ENCODE measurements at regions not wholly inside any gene's neighbourhood (a gene's known extent, or its start where the extent isn't known, plus 50 kb on each side); places are given as distances from the start of the nearest gene placed in this dataset.
A peak's percentile ranks its signal among the peaks of the same experiment; 100 is the strongest.
"Not testable (repeated sequence)": the region's sequence is repeated elsewhere in the genome, so short reads cannot be mapped to it uniquely, and the experiment has no call there.

DNA sequence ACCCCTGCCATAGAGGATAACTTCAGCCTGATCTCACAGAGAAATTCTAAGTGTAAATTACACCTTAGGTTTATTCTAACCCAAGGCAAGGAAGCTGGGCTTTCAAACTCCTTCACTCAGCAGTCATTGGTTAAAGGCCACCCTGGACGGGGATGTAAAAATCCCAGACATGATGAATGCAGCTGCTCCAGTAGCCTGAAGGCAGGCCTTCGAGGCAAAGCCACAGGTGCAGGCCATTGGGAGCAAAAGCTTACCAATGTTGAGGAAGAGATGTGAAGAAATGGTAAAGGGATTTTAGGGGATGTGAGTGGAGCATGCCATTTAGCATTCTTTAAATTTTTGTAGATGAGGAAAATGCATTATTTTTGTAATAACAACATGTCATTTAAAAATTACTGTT is 514.4 kb downstream of the XYLT1 start:
- no peak for DNase-seq

DNA sequence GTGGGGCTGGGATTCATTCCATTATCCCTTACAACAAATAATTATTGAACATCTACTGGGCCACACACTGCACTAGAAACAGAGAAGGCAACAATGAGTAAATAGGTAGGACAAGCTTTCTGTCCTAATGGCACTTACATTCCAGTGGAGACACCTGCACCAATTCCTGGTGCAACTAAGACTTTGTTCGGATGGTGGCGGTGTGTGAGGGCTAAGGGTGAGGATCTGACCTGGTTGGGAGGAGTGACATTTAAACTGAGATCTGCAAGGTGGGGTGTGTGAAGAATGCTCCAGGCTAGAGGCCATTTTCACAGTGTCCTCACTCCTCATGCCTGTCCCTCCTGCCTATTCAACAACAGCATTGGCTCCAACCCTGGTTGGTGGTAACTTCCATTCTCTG is 510.0 kb downstream of the XYLT1 start:
- DNase-seq, result no peak

DNA sequence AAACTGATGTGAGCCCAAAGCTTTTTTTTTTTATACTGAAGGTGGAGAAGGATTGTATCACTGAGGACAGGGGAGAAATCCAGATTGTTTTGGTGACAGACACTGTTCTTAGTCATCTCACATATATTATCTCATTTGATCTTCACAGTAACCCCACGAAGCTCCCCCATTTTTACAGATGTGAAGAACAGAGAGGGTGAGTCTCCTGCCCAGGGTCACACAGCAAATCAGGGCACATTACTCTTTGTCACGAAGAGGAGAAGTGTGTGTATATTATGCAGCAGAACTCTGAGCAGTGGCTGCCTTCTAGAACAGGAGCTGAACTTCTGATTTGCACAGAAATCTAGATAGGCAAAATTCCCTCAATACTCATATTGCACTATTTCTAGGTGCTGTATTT is 504.3 kb downstream of the XYLT1 start:
- DNase-seq, result no peak

DNA sequence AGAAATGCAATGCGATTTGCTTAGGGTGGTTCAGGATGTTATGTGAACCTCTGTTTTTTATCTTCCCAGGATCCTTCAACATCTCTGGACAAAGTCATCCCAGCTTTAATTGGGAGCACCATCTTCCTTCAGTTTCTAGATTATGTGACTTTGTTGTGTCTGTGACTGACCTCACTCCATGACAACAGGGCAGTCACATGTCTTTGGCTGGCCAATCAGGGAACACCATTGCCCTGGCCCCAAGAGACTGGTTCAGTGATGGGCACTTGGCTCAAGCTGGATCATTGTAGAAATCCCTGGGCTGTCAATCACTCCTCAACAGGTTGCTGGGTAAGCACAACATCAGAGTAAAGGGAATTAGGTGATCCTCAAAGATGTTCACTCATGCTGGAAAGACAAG is 499.7 kb downstream of the XYLT1 start:
- DNase-seq, result no peak

DNA sequence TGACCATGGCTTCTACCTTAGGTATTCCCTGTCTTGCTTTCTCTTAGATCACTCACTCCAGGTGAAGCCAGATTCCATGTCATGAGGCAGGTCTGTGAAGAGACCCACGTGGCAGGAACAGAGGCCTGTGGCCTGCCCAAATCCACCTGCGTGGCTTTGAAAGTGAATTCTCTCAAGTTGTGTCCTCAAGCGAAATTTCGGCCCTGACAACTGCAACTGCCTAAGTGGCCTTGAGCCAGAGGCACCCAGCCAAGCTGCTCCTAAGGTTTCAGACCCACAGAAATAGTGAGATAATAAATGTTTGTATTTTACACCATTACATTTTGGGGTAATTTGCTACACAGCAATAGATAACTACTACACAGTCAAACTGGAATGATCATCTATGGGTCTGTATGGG is 497.9 kb downstream of the XYLT1 start:
- no peak for DNase-seq

DNA sequence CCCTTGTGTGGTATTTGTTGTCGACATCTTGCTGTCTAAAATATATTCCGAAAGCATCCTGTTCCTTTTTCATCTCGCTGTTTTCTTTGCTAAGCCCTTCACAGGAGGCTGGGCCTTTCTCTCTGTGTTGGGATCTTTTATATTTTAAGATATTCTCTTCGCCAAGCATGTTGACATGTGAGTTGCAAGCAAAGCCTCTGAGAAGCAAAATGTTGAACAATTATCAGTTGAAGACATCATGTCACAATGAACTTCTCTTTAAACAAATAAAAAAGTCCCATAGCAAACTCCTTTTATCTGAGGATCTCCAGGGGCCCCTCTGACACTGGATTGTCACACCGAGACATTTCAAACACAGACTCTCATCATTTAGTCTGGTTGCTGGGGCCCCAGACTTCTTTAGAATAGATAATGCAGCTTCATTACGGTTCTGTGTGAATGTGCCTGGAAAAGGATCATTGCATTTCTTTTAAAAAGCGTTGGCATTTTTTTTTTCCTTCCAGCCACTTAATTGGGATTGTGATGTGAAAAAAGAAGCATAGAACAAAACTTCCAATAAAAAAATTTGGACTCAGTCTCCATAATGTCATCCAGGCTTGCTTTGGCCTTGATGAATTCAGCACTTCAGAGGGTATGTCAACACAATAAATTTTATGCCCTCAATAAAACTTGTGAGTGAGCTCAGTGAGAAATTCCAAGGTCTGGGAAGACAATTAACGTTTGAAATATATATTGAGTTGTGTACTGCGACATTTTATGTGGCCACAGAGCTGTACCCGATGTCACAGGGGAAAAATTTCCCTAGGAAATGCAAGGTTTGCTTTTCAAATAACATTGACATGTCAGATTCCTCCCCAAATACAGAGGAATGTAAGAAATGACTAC is 496.8 kb downstream of the XYLT1 start:
- DNase-seq, result no peak

DNA sequence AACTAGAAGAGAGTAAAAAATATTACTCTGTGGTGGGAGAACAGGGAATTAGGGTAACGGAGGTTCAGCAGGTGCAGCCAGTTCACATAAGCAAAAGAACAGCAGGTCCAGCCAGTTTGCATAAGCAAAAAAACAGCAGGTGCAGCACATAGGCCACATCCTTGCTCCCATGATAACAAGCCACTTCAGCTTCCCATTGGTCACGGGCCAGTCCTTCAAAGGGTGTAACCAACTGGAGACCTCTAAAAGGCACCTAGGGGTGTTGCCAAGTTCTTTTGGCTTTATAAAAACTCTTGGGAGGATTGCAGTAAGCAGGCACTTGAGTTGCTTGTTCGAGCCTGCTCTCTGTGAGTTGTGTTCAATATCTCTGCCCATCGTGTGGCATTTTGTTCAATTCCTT is 488.1 kb downstream of the XYLT1 start:
- DNase-seq, result no peak

DNA sequence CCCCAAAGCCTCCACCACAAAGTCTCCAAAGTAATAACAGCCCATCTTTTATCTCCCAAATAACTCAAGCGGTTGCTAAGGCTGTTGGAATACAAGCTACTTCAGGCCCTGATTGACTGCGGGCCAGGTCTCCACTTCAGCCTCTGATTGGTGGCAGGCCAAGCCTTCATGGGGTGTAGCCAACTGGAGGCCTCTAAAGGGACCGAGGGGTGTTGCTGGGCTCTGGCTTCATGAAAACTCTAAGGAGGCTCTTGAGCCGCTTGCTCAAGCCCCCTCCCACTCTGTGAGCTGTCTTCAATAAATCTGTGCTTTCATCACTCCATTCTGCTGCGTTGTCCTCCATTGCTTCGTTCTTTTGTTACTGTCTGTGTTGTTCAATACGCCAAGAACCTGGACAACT is 487.2 kb downstream of the XYLT1 start:
- no peak for DNase-seq

DNA sequence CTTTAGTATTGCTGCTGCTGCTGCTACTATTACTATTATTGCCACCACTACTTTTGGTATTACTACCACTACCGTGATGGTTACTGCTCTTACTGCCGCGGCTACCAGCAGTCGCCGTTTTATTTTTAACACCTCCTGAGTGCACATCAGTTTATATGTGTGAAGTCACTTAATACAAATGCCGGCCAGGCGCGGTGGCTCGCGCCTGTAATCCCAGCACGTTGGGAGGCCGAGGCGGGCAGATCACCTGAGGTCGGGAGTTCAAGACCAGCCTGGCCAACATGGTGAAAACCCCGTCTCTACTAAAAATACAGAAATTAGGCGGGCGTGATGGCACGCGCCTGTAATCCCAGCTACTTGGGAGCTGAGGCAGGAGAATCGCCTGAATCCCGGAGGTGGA is 486.7 kb downstream of the XYLT1 start:
- not testable (repeated sequence) for DNase-seq

DNA sequence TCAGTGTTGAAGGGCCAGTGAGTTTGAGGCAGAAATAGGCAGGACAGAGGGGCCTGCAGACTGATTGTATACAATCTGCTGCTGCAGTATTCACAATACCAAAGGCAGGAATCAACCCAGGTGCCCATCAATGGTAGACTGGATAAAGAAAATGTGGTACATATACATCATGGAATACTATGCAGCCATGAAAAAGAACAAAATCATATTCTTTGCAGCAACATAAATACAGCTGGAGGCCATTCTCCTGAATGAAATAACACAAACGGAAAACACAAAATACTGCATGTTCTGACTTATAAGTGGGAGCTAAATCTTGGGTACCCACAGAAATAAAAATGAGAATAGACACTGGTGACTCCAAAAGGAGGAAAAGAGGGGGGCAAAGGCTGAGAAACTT is 485.1 kb downstream of the XYLT1 start:
- DNase-seq, result no peak

DNA sequence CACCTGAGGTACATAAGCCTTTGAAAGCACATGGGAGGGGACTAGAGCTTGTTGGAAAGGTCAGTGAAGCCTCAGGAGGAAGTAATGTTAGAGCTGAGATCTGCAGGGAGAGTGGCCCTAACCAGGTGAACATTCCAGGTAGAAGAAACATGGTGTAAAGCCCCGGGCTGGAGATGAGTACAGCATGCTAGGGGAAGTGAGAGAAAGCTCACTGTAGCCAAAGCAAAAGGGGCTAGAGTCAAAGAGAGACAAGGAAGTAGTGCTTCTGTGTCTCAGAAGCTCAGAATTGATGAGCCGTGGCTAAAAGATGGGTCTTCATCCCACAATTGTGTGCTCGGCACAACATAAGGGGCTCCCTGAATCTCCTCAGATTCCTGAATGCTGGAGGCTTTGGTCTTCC is 481.8 kb downstream of the XYLT1 start:
- no peak for DNase-seq

DNA sequence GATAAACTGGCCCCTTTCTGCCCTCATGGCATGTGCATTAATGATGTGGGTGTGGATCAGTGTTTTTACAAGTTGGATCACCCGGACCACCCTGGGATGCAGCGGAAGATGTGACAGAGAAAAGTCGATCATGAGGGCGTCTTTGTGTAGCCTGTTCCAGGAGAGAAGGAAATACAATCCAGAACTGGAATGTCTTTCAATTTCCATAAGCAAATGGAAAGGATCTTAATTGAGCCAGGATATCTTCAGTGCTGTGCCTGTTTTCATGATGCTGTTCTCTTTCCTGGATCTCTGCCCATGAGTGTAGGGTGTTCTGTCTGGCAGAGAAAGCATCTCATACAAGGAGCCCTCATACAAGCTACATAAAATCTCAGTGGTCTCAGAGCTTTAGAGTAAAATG is 481.4 kb downstream of the XYLT1 start:
- no peak for DNase-seq

DNA sequence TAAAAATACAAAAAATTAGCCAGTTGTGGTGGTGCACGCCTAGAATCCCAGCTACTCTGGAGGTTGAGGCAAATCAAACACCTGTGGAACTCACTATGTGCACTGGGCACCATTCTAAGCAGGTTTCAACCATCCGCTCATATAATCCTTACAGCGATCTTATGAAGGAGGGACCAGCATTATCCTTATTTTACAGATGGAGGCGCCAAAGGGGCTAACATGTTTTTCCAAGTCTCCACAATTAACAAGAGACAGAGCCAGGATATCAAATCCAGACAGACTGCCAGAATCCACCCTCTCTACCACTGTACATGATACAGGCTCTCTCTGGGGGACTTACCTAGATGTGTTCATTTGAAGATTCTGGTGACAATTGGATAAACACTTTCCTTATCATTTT is 479.0 kb downstream of the XYLT1 start:
- no peak for DNase-seq

DNA sequence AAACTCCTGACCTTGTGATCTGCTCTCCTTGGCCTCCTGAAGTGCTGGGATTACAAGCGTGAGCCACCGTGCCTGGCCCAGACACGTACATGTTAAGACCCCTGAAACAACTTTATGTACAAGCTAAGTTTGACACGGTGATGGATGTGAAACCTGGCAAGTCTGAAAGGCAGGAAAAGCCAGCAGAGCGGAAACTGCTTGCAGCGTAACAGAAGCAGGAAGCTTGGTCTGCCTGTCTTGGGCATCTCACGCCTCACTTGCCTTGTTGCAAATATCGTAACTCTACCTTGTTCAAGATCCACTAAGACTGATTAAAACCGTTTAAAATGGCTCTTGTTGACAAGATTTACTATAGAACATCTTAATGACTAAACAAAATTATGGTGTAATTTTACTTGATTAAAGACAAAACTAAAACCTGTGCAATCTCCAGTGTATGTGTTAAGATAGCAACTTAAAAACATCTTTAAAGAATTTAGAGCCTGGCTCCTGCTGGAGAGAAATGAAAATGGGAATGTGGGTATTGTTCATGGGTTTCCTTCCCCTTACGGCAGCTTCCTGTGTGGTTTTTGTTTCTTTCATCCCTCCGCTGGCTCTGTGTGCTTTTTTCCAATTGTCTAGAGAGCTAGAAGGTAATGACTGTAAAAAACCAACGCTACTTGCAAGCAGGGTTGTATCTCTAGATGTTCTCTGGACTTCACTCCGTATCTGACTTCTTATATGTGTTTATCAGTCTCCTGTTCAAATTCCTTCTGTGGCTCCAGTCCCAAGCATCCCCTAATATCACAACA is 477.6 kb downstream of the XYLT1 start:
- peak; percentile 4 for DNase-seq

DNA sequence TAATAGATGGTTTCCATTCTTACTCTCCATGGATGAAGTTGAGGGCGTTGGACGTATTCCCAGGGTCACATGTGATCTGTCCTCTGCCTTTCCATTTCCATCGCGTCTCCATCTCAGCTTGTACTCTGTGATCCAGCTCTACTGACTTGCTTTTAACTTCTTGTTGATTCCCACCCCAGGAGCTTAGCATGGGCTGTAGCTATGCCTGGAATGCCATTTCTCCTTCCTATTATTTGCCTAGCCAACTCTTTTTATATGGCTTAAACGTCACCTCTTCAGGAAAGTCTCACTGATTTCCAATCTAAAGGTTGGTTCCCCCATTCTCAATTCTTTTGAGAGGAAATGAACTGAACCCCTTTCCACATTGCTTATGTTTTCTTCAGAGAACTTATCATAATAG is 475.9 kb downstream of the XYLT1 start:
- no peak for DNase-seq

DNA sequence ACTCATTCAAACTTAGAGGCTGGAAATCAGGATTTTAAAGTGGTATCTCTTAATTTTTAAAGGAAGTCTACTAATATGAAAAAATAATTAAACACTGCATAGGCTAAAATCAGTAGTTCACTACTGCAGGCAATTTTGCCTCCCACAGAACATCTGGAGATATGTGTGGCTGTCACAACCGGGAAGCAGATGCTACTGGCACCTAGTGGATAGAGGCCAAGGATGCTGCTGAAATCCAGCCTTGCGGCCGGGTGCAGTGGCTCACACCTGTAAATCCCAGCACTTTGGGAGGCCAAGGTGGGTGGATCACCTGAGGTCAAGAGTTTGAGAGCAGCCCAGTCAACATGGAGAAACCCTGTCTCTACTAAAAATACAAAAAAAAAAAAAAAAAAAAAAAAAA is 473.9 kb downstream of the XYLT1 start:
- no peak for DNase-seq

DNA sequence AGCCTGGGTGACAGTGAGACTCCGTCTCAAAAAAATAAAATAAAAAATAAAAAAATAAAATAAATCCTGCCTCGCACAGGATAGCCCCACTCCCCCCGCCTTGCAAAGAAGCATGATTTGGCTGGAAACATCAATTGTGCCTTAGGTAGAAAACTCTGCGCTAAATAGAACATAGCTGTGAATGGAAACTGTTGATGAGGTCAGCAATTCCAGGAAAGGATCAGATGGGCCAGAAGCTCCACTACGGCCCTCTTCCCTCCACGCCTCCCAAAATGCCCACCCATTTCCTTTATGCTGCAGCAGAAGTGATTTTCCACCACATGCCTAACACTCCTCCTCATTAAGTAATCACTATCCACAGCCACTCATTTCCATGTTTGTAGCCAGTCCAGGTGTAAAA is 473.4 kb downstream of the XYLT1 start:
- DNase-seq, result no peak

DNA sequence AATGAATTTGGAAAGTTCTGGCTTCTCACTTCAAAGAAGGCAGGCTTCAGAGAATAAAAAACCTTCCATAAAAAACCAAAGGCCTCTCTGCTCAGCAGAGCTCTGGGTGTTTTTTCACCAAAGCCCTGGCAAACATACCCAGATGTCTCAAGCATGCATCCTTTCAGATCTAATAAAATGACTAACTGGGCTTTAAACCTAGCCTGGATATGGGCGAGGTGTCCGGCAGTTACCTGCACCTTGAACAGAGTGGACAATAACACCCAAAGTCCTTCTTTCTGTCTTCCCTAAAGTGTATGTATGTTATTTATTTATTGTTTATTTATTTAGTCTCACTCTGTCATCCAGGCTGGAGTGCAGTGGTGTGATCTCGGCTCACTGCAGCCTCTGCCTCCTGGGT is 469.3 kb downstream of the XYLT1 start:
- no peak for DNase-seq

DNA sequence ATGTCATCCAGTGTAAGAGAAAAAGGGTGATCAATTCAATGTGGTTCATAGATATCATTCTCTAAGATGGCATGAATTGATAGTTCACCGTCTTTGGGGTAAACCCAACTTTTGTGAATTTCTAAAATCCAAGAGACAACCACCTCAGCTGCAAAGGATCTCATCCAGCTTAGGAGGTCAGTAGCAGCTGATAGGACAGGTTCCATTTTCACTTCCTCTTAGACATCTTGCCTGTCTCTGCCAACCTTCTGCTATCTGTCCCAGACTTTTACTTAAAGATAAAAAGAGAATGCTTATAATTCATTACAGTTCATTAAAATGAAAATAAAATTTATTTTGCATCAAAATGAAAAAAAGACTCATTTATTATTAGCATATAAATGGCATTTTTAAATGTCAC is 468.2 kb downstream of the XYLT1 start:
- no peak for DNase-seq

DNA sequence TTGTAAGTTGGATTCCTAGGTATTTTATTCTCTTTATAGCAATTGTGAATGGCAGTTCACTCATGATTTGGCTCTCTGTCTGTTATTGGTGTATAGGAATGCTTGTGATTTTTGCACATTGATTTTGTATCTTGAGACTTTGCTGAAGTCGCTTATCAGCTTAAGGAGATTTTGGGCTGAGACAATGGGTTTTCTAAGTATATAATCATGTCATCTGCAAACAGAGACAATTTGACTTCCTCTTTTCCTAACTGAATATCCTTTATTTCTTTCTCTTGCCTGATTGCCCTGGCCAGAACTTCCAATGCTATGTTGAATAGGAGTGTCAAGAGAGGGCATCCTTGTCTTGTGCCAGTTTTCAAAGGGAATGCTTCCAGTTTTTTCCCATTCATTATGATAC is 464.8 kb downstream of the XYLT1 start:
- not testable (repeated sequence) for DNase-seq

DNA sequence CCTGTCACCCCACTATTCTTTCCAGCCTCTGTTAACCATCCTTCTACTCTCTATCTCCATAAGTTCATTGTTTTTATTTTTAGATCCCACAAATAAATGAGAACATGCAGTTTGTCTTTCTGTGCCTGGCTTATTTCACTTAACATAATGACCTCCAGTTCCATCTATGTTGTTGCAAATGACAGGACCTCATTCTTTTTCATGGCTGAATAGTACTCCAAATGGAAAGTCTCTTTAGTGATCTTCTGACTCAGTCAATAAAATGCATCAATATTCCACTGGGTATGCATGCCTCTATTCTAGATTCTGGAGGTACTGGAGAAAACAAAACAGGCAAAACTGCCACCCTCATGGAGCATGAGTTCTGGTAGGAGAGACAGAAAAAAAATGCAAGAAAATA is 459.0 kb downstream of the XYLT1 start:
- no peak for DNase-seq

DNA sequence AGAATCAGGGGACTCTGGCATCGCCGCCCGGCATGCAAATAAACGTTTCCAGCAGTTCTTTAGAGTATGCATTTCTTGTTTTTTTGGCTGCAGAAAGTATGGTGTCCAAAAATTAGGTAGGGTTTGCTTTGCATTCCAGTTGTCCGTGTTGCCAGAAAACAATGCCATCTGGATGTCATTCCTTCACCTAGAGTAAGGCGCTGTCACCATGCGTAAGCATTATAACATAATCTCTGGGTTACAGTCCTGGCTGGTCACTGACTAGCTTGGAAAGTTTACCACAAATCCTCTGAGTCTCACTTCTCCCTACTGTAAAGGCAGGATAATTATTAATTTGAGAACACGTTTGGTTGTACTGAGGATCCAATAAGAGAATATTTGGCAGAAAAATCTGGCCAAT is 457.7 kb downstream of the XYLT1 start:
- no peak for DNase-seq

DNA sequence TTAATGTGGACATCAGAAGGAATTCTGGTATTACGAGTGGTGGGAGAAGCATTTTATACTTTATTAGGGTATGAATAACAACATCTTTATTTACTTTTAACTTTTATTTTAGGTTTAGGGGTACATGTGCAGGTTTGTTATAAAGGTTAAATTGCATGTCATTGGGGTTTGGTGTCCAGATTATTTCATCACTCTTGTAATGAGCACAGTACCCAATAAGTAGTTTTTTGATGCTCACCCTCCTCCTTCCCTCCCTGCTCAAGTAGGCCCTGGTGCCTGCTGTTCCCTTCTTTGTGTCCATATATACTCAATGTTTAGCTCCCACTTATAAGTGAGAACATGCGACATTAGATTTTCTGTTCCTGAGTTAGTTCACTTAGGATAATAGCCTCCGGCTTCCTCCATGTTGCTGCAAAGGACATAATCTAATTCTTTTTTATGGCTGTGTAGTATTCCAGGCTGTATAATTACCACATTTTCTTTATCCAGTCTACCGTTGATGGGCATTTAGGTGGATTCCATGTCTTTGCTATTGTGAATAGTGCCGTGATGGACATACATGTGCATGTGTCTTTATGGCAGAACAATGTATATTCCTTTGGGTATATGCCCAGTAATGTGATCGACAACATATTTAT is 456.2 kb downstream of the XYLT1 start:
- DNase-seq, result no peak

DNA sequence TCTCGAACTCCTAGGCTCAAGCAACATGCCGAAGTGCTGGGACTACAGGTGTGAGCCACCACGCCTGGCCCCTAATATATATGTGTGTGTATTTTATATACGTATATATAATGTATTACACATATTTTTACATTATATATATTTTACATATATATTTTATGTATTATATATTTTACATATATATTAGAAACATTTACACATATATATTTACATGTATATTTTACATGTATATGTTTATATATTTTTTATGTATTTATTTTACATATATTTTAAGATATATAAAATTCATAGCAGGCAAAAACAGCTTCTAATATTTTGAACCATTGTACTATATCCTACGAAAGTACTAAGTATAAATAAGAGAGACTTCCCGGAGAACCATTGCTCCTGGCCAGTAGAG is 455.1 kb downstream of the XYLT1 start:
- no peak for DNase-seq
